GM06990 (cell line): ENCODE measurements at regions not wholly inside any gene's neighbourhood (a gene's known extent, or its start where the extent isn't known, plus 50 kb on each side); places are given as distances from the start of the nearest gene placed in this dataset.

Source experiments
- DNase-seq: peaks from one replicate; pipeline ENCODE4 v3.0.0-alpha.2; 2011; ENCODE audit not compliant: insufficient read length; ENCODE audit errors: extremely low read depth
- H3K27me3 ChIP-seq: replicated peaks from 2 replicates; pipeline ENCODE4 v1.6.0; 2011; ENCODE audit warnings: low read length; ENCODE audit not compliant: control insufficient read depth, insufficient read depth
- H3K36me3 ChIP-seq: 2 replicates; pipeline ENCODE4 v1.5.1; 2011; ENCODE audit warnings: low read length; ENCODE audit not compliant: control insufficient read depth, insufficient read depth
- H3K4me3 ChIP-seq: replicated peaks from 2 replicates; pipeline ENCODE4 v1.5.1; 2011; ENCODE audit warnings: low read depth, mild to moderate bottlenecking, control low read depth, low read length
- TF ChIP-seq, protein P1 (sequence below): IDR thresholded peaks from 2 replicates; pipeline ENCODE4 v1.5.1; 2011; ENCODE audit warnings: low read length, control low read depth, mild to moderate bottlenecking, inconsistent platforms; ENCODE audit not compliant: insufficient read depth, poor library complexity, severe bottlenecking

- DNase-seq: no peak
- H3K27me3 ChIP-seq: no peaks in the 10 kb centered on the region
- TF ChIP-seq, protein P1, sequence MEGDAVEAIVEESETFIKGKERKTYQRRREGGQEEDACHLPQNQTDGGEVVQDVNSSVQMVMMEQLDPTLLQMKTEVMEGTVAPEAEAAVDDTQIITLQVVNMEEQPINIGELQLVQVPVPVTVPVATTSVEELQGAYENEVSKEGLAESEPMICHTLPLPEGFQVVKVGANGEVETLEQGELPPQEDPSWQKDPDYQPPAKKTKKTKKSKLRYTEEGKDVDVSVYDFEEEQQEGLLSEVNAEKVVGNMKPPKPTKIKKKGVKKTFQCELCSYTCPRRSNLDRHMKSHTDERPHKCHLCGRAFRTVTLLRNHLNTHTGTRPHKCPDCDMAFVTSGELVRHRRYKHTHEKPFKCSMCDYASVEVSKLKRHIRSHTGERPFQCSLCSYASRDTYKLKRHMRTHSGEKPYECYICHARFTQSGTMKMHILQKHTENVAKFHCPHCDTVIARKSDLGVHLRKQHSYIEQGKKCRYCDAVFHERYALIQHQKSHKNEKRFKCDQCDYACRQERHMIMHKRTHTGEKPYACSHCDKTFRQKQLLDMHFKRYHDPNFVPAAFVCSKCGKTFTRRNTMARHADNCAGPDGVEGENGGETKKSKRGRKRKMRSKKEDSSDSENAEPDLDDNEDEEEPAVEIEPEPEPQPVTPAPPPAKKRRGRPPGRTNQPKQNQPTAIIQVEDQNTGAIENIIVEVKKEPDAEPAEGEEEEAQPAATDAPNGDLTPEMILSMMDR: no peak
- H3K36me3 ChIP-seq: no peaks in the 10 kb centered on the region
- H3K4me3 ChIP-seq: no peak overlapping the region
Observed at GRCh38 chr18:2059336-2059735, 512.0 kb downstream of the METTL4 start.

GRCh38 chr18:2060086-2060485, 511.2 kb downstream of the METTL4 start:
- Histone ChIP-seq H3K36me3 (no peaks in the 10 kb centered on the region), H3K4me3 (no peak overlapping the region), H3K27me3 (no peaks in the 10 kb centered on the region)
- TF ChIP-seq, protein P1: no peak
- DNase-seq: no peak

DNA sequence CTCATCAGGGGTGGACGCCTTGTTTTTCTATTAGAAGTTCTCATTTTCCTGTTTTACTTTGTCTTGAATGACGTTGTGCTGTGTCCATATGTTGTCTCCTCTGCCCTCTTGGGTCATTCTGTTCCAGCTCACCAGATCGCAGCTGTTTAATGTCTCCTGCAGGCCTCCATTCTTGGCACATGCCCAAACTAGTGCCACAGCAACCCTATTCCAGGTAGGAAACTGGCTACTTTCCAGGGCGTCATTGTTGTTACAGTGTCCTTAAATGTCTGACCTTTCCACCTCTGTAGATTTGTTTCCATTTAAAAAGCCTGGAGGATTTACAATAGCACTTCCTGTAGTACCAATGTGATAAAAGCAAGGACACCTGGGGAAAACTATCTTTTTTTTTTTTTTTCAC, 500.7 kb downstream of the METTL4 start:
- H3K4me3 ChIP-seq: no peak overlapping the region
- TF ChIP-seq, protein P1: no peak
- no peak for DNase-seq
- H3K27me3 ChIP-seq: no peaks in the 10 kb centered on the region
- H3K36me3 ChIP-seq: no peaks in the 10 kb centered on the region

- H3K36me3 ChIP-seq: no peaks in the 10 kb centered on the region
- TF ChIP-seq, protein P1: no peak
- DNase-seq: no peak
- H3K27me3 ChIP-seq: no peaks in the 10 kb centered on the region
- no peak overlapping the region for H3K4me3 ChIP-seq
Observed at GRCh38 chr18:2075499-2075898, 495.8 kb downstream of the METTL4 start.

DNA sequence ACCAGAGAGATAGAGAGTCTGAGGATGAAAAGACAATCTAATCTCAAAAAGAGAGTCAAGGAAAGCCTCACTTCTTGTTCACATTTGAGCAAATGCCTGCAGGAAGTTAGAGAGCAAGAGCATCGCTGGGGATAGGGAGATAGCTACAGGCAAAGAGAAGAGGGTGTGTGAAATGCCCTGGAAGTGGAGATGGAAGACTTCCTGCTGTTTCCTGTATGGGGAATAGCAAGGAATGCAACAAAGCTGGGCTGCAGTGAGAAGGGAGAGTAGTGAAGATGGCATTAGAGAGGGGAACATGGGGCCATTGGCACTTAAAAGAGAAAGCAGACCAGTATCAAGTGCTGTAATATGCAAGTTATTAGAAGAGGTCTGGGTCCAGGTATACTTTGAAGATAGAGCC, 488.6 kb downstream of the METTL4 start:
- Histone ChIP-seq H3K4me3 (no peak overlapping the region), H3K27me3 (no peaks in the 10 kb centered on the region), H3K36me3 (no peaks in the 10 kb centered on the region)
- TF ChIP-seq, protein P1: no peak
- DNase-seq: no peak

DNA sequence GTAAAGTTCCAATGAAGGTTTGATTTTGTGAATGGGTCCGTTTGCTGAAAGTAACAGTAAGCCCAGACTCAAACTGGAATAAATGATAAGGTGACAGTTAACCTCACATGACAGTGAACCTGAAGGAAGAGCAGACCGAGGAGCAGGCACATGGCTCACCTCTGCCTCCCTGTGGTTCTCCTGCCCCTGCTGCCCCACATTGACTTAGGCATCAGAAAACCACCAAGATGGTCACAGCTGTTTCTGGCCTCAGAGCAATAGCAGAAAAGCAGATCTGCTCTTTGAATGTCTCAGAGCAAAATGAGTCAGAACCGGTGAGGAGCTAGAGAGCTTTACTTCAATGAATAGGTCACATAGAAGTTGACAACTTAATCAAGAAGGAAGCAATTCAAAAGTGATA, 487.6 kb downstream of the METTL4 start:
- no peaks in the 10 kb centered on the region for H3K36me3 ChIP-seq
- H3K4me3 ChIP-seq: no peak overlapping the region
- no peak for DNase-seq
- no peaks in the 10 kb centered on the region for H3K27me3 ChIP-seq
- TF ChIP-seq, protein P1: peak; percentile 36
